GM18907 (cell line): ENCODE measurements at regions not wholly inside any gene's neighbourhood (a gene's known extent, or its start where the extent isn't known, plus 50 kb on each side); places are given as distances from the start of the nearest gene placed in this dataset.
"Not testable (repeated sequence)": the region's sequence is repeated elsewhere in the genome, so short reads cannot be mapped to it uniquely, and the experiment has no call there.

ENCODE experiments used
- ATAC-seq: cut with Tn5 transposase; IDR thresholded peaks from one replicate; pipeline ENCODE4 v1.9.1; 2021; ENCODE audit warnings: mild to moderate bottlenecking, moderate library complexity; ENCODE audit not compliant: unreplicated experiment

DNA sequence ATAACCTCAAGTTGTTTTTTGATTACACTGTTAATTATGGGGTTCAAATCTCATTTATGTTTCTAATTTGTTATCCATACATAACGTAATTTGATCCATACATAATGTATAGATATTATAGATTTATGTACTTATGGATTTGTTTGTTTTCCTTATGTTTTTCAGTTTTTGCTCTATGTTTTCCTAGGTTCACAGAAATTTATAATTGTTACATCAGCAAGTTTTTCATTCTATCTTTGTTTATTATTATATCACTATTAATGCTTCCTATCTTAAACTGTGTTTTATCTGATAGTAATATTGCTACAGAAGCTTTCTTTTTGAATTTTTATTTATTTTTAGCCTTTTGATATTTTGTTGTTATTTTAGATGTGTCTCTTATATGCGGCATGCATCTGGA is 194.3 kb upstream of the SOX21 start:
- ATAC-seq = no peak

DNA sequence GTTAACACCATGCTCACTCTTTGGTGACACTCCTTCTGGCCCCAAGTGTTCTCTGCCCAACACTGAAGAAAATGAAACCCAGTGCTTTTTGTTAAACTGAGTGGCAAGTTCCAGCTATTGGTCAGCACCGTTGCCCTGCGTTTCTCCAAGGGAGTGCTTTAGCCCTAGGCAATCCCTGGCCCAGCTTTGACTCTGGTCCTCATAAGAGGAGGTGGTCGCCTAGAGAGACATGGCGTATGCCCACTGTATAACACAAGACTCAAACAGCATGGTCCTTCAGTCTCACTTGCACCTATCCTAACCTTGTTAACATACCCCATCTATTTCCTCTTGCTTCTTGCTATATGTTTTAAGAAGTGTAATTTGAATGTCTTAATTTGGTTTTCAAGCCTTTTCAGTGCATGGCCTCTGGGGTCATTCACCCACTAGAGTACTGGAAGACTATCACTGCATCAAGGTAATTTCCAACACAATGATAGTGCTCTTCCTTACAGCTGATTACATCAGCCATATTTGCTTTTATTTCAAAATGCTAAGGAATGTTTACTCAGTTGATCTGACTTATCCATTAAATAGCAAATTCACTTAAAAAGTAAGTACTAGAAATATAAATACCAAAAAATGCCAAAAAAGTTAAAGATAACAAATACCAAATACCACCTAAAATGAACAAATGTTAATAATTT is 190.5 kb upstream of the SOX21 start:
- no peak for ATAC-seq

DNA sequence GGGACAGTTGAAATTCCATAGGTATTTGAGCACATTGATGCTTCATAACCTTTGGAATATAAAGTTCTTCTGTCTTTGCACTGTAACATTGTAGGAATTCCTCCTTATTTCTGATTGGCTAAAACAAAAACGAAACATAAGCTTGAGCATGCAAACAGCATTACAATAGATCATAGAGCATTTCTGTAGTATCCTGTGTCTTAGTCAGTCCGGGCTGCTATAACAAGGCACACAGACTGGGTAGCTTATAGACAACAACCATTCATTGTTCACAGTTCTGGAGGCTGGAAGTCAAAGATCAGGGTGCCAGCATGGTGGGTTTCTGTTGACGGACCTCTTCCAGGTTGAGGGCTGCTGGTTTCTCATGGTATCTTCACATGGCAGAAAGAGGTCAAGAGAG is 188.7 kb upstream of the SOX21 start:
- ATAC-seq = no peak

DNA sequence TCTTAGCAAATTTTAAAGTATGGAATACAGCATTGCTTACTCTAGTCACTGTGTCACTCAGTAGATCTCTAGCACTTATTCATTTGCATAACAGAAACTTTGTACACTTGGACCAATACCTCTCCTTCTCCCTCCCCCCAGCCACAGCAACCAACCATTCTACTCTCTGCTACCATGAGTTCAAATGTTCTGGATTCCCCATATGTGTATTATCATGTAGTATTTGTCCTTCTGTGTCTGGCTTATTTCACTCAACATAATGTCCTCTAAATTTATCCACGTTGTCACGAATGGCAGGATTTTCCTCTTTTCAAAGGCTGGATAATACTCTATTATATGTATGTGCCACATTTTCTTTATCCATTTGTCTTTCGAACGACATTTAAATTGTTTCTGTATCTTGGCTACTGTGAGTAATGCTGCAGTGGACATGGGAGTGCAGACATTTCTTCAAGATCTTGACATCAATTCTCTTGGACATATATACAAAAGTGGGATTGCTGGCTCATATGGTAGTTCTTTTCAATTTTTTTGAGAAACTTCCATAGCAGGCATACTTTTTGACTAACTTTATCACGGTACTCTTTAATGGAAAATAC is 184.5 kb upstream of the SOX21 start:
- ATAC-seq = no peak

DNA sequence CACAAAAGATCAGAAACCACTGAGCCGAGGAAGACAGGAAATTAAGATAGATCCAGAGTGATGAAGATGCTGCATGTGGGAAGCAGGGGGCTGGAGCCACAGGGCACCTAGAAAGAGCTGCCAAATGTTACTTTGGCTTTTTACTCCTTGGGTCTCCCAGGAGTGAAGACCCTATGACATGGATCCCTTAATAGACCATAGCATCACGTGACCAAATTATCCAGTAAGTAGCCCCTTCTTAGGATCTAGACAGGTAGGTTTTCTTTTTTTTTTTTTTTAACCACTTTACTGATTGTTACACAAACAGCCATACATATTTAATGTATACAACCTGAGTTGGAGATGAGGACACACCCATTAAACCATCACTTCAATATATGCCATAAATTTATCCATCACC is 183.9 kb upstream of the SOX21 start:
- no peak for ATAC-seq

DNA sequence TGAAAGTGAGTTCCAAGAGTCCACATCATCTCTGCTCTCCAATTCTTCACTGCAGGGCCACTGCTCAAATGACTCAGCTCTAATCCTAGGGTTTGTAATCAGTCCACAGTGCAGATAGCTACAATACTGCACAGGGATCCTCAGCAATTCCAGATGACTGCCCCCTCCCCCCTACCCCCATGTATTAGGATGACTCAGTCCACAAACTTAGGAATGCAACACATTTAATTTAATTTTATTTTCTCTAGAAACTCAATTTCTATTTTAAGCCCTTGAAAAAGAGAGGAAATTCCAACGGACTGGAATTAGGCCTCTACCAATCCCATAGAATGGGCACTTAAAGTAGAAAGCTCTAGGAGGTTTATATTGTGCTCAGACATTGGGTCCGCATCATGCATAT is 173.8 kb upstream of the SOX21 start:
- ATAC-seq = no peak

DNA sequence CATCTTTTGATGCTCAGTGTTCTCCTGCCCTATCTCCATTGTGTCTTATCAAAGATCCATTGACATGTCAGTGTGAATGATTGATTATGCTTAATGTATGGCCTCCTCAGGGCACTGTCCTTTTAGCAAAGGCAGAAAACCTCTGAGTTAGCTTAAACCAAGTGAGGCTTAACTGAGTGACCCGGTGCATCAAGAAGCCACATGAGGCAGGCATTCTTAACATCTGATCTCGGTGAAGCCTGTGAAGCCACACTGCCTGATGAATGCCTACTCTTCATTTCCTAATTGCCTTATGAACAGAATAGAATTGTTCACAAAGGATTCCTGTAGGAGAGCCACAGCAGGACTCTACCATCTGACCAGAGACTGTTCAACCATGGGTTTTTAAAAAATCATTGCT is 168.1 kb upstream of the SOX21 start:
- ATAC-seq = no peak

DNA sequence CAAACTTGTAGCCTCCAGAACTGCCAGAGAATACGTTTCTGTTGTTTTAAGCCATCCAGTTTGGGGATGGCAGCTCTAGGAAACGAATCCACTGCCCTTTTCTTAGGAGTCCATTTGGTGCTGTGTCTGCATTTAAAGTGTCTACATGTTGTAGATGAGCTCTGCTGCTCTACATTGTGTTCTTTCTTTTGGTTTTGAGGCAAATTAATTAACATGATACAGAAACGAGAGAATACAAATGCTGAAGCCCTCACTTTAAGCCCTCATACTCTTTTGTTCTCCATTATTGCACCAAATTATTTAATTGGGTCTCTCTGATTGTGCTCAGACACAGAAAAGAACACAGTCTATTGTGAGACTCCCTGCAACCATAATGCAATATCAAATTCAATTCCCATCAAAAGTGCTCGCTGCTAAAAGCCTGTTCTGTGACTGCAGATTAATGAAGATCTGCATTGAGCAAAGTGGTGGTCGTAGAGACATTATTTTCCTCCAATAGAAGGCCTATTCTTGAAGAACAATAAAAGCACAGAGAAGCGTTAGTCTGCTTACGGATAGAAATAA is 166.3 kb upstream of the SOX21 start:
- no peak for ATAC-seq

DNA sequence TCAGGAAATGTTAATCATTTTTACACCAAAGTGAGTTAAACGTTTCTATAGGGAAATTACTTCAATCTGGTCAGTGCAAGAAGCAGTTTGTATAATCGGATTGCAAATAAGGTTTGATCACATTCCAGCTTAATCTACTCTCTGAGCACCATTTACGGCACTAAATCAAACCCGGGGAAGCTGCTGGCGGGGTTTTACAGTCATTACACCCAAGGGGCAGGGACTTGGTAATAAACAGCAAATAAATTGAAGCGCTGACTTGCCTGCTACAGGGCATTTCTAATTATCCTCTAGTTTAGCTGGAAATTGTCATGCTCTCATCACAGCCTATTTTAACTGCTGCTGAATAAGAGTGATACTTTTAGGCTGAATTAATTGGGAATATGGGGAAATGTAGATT is 152.1 kb upstream of the SOX21 start:
- ATAC-seq = no peak

DNA sequence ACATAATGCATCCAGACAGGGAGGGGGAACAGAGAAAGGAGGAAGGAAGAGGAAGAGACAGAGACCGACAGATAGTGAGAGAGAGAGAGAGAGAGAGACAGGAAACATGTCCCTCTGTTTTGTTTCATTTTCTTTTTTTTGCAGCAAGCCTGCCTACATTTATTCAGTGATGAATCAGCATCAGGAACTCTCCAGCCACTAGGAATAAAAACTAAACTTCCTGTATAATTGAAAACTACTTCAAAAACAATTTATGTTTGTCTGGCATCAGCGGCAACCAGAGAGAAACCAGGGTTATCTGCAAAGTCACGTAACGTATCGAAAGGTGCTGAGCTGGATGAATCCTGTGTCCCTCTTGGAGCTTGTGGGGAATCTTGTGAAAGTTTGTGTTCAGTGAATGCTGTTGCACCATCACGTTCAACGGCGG is 148.6 kb upstream of the SOX21 start:
- ATAC-seq = peak; percentile 86

DNA sequence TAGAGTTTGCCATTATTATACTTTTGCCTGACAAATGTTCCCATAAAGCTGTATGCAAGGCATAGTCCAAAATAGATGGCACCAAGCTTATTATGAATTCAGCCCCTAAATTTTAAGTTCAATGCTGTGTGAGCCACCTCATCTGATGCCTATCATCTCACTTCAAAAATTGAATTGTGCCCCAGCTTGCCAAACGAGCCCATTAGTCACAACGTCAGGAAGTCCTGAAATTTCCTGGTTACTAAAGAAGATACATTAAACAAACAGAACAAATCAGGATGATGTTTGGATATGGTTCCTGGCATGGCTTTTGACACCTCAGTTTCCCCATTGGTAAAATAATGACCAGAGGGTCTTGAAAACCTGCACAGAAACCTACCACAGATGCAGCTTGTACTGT is 147.5 kb upstream of the SOX21 start:
- no peak for ATAC-seq

DNA sequence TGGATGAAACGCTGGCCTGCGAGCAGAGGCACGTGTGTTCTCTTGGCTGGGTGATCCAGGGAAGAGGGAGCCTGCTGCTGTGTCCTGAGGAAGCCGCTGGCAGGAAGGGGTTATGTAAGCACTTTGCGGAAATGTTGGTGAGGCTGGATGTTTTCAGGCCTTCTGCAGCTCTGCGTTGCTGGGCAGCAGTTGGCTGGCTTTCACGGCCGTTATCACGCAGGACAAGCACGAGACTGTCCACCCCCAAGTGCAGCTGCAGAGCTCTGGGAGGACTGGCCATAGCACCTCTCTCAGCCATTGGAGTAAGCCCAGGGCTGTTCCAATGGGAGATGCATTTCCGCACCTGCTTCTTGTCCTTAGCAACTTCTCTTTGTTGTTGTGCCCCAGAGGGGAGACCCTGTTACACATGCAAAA is 146.9 kb upstream of the SOX21 start:
- no peak for ATAC-seq

DNA sequence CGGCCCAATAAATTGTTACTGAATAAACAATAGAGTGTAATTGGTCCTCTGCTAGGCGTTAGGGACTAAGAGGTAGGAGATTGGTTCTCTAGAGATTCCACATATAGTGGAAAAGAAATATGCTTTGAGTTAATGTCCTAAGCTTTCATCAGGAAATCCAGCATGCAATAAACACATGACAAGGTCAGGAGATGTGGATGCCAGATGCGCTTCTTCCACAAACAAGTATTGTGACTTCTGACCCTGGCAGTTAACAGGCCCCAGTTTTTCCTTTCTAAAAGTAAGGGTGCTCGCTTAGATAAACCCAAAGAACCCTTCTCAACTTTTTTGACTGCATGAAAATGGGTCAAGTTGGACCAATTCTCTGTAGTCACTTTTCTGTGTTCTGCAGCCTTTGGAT is 146.5 kb upstream of the SOX21 start:
- no peak for ATAC-seq

DNA sequence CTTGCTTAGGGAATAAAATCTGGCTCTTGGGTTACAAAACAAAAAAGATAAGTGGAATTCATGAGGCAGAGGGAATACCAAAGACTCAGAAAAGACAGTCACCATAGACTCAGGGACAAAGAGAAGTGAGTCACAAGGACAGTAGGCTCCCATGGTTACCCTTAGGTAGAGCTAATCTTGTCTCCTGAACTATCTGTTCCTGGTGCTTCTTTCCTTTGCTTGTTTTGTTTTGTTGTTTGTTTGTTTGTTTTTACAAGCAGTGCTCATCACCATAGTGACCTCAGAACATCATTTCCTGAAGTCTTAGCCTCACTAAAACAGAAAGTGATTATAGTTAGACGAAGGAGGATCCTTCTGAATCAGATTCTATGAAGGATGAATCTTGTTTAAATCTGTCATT is 142.3 kb upstream of the SOX21 start:
- no peak for ATAC-seq

DNA sequence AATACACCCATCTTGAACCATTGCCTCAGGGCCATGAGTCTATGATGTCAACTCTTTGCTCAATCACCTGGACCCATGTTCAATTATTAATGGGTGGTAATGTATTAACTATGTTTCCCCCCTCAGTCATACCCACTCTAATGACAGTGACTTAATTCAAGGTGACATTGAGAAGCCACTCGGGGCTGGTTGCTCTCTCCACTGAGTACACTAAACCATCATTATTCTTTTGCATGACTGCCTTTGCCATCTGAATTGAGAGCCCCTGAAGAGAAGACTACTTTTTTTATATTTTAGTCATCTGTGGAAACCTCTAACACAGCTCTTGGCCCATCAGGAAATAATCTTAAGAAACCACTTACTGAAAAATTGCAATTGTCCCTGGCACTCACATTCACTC is 139.2 kb upstream of the SOX21 start:
- ATAC-seq = peak; percentile 48

DNA sequence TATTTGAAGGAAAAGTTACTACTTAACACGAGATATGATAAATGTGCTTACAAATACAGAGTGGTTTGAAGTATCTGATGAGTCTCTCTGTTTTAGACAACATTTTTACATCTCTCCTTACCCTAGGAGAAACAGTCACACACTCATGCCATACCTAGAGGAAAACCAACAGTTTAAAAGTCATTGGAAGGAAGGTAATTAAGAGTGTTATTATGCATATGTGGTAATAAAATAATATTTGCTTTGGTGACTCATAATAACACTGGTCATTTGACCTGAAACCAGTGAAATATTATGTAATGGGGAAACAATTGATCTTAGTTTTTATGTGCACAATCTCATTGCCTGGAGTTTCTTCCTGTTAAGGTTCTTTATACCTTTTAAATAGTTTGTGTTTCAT is 136.9 kb upstream of the SOX21 start:
- ATAC-seq = no peak

DNA sequence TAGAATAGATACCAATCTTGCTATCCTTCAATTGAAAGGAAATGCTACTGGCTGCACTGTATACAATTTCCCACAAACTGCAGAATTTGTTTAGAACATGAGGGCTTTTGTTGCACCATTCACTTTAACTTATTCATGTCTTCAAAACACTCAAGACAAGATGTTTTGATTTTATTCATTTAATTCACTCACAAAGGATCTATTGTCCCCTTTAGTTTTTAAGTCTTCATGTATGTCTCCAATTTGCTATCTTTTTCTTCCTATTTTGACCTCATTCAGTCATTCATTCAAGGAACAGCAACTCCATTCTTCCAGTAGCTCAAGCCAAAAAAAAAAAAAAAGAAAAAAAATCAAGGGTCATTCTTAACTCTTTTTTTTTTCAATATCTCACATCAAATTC is 130.6 kb upstream of the SOX21 start:
- ATAC-seq = no peak

DNA sequence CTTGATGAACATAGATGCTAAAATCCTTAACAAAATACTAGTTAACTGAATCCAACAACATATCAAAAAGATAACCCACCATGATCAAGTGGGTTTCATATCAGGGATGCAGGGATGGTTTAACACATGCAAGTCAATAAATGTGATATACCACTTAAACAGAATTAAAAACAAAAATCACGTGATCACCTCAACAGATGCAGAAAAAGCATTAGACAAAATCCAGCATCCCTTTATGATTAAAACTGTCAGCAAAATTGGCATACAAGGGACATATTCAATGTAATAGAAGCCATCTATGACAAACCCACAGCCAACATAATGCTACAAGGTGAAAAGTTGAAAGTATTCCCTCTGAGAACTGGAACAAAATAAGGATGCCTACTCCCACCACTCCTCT is 124.7 kb upstream of the SOX21 start:
- not testable (repeated sequence) for ATAC-seq

DNA sequence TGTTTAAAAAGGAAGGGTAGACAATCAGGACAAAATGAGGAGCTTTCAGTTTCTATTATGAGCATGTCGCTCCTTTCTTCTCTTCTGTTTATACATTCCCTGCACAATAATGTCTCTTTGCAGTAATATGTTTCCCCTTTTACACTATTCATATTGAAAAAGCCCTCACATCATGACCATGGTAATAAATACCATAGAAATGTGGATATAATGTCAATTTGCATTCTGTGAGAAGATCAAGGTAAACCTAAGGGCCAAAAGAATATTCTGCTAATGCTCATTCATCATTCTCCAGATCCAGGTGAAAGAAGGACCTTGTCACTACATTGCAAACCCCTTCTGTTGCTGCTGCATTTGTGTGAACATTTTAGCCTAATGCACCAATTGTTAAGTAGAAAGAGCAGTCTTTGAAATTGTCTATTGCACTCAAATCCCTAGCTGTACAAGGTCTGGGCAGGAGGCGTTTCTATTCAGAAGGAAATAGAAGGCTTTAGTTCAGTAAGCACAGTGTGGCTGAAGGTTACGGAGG is 117.6 kb upstream of the SOX21 start:
- no peak for ATAC-seq

DNA sequence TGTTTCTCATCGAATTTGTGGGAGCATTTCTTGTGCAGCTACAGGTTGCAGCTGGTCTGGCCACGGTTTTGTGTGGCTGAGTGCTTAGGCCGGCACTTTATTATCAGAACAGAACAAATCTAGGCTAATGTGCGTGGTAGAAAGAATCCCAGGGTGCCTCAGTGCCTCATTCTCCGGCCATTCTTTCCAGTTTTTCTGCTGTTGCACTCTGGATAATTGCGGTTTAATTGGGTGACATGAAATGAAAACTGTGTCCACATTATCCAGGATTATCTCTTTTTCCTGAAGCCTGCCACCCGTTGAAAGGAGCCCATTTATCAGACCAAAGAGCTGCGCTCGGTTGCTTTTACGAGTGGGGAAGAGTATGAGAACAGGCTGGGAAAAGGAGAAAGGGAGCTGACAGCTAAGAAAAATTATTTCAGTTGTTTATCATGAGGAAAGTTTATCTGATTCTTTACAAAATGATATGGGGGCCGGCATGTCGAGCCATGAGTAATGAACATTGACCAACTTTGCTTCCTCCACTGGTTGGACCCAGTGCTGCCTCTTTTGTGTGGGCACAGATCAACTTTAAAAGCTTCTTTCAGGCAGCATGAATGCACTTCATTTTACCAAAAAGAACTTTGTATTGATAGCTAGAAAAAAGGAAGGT is 117.0 kb upstream of the SOX21 start:
- no peak for ATAC-seq

DNA sequence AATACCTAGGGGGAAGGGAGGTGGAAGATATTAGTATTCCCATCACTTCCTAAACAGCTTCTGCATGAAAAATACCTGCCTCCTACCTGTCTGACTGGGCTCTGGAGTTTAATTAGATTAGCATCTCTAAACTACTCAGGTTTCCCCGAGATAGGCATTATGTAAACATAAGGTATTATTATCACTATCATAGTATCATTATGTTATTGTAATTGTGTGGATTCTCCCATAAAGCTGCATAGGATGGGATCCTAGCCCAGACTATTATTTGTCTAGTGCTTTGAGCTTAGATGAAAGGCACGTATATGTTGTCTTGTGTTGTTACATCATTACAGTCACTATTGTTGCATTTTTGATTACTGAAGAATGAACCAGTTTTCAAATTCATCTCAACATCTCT is 115.2 kb upstream of the SOX21 start:
- no peak for ATAC-seq

DNA sequence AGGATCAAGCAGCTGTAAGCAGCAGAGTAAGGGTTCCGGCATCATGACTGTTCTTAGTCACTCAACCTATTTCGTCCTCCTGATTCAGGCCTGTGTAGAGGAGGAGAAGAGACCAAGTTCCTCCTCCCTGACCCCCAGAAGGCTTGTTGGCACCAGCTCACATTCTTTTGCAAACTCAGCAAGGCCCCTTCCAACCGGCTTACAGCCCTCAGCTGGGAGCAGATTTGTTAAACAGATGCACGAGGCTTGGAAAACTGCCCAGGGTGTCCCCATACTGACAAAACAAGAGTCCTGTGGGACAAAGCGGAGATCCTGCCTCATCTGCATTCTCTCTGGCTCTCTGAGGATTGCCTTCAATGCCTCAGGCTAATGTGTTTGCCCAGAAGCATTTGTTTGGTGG is 113.2 kb upstream of the SOX21 start:
- ATAC-seq = no peak
